GM19025 (cell line): ENCODE measurements at regions not wholly inside any gene's neighbourhood (a gene's known extent, or its start where the extent isn't known, plus 50 kb on each side); places are given as distances from the start of the nearest gene placed in this dataset.
"Not testable (repeated sequence)": the region's sequence is repeated elsewhere in the genome, so short reads cannot be mapped to it uniquely, and the experiment has no call there.

Experiments
- ATAC-seq: cut with Tn5 transposase; IDR thresholded peaks from one replicate; pipeline ENCODE4 v1.9.1; 2021; ENCODE audit warnings: mild to moderate bottlenecking, low read depth, moderate library complexity; ENCODE audit not compliant: unreplicated experiment

GRCh38 chr2:62337403-62337802 is 141.5 kb downstream of the B3GNT2 start:
- ATAC-seq: no peak

GRCh38 chr2:62335612-62336011 is 139.7 kb downstream of the B3GNT2 start:
- no peak for ATAC-seq

- ATAC-seq: peak; percentile 64
These were observed 138.6 kb downstream of the B3GNT2 start for GRCh38 chr2:62334440-62335058.

GRCh38 chr2:62334009-62334408 is 138.1 kb downstream of the B3GNT2 start:
- no peak for ATAC-seq

- ATAC-seq: no peak
These were observed 135.0 kb downstream of the B3GNT2 start for GRCh38 chr2:62330959-62331358.

- no peak for ATAC-seq
These were observed 133.9 kb downstream of the B3GNT2 start for GRCh38 chr2:62329797-62330196.

DNA sequence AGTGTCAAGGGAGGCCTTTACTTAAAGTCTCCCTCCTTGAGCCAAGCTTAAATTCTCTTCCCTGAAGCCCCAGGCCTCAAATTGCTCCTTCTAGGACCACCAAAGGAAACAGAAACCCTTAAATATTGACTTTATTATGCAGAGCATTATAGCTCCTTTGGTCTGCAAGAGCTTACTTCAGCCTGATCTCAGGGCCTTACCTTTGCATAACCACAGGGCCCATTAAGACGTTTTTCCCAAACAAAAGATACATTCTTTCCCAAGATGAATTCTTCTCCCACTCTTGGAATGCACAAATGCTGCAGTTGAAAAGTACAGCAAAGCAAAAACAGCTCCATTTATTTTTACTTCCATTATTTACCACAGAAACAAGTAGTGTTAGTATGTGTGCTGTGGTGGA is 130.8 kb downstream of the B3GNT2 start:
- no peak for ATAC-seq

DNA sequence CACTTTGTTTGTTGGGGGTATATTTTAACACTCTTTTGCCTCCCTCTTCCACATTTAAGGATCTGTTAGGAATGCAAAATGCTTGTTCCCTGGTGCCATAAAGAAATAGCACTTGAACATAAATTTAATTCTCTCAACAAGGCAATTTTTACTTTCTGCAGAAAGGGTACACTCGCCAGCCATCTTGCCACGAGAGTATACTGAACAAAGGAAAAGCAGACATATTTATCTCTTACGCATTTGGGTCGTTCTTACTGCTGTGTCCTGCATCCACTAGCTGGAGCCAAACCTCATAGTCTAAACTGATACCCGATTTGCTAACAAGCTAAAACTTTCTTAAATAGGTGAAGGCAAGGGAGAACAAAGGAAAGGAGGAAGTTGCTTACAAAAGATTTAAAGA is 129.5 kb downstream of the B3GNT2 start:
- no peak for ATAC-seq

DNA sequence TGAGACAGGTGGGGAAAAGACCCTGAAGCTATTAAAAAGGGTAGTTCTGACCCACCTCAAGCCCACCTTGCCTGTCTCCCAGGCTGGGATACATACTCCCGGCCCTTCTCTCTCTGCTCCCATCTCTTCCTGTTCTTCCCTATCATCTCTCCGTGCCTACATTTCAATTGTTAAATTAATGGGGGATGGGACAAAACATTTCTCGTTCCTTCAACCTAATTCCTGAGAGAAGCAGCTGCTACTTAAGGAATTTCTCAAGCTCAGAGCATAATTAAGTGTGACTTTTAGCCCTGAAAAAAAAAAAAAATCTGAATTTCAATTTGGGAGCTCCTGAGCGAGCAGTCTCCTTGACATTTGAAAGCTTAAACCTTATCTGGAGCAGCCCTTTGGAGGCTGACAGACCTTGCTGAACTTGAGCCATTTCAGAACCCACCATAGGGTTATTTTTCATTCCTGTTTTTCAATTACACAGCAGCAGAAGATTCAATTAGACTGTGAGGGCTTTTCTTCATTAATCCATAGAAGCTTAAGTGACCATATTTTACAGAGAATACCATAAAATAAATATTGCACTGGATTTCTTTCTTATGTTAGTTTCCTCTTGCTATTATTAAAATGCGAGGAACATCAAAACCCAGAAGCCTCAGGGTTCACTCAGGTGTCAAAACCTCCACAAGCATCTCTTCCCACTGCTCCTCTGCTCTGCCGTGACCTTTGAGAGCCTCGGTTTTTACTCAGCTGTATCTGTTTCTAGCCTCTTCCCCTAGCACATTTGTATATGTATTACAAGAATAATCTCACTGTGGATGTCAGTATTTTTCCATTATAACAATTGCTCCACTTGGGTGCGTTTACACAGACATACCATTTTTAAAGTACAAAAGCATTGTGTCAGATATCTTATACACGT is 125.7 kb downstream of the B3GNT2 start:
- no peak for ATAC-seq

DNA sequence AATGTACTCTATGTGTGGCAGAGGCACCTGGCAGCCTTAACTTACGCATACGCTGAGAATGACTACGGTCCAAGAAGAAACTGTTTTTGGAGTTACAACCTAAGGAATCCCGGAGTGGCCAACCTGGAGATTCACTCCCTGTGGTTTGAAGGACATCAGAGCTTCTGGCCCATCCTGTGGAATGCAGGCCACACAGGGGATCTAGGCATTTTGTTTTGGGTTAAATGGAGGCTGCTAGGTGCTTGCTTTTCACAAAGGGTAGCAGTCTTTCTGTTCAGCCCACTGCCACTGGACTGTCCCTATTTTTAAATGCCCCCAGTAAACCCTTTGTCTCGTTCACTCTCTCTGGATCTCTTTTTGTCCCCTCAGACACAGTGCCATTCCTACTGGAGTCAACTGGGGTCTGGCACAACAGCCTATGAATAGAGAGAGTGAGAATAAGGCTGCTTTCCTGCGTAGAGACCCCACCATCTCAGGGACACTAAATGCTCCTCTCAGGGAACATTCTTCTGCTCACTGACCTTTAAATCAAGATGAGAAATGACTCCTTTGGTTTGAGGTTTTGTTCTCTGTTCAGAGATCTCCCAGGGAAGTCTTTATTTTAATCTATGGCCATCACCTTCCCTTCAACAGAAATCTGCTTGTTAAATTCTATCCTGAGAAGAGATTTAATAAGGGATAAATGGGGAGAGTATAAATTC is 124.9 kb downstream of the B3GNT2 start:
- no peak for ATAC-seq

GRCh38 chr2:62320137-62320536 is 124.2 kb downstream of the B3GNT2 start:
- not testable (repeated sequence) for ATAC-seq

GRCh38 chr2:62319070-62319469 is 123.2 kb downstream of the B3GNT2 start:
- ATAC-seq: no peak

GRCh38 chr2:62315476-62315875 is 119.6 kb downstream of the B3GNT2 start:
- no peak for ATAC-seq

DNA sequence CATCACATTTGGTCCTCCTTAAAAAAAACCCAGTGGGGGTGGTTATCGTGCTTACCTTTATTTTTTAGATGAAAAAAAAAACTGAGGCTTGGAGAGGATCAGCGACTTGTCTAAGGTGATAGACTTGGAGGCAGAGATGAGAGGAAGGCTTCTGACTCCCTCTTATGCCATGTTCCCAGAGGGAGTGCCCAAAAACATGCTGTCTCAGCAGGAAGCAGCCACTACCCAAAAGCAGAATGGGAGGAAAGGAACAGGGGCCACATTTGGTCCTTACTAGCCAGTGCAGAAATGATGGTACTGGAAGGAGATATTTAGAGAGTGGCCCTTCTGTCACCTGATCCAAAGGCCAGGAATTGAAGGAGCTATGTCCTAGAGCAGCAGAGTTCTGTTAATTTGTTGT is 118.4 kb downstream of the B3GNT2 start:
- no peak for ATAC-seq

- ATAC-seq: peak; percentile 61
These were observed 117.7 kb downstream of the B3GNT2 start for GRCh38 chr2:62313449-62314227.

DNA sequence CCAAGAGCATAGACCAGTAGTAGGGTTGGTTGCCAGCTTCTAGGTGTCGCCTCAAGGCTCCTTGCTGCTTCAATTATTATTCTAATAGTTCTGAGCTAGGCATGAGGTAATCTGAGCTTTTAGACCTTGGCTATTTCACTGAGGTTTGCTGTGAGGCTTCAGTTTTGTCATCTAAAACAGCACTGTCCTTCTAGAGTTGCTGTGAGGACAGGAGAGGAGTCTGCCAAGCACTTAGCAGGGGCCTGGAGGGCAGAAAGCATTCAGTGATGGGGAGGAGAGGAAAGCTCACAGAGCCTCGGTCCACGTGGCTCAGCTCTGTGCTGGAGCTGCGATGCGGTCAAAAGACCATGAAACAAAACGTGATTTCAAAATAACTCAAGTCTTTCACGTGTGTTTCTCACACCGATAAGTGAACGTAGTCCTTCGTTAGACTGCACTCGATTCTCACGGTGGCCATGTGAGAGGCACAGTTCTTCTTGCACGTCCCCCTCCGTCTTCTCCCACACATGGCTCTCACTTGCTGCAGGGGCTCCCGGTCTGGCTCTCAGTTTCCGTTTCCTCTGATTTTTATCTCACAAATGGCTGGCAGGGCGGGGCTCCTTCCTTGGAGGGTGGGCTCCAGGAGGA is 113.7 kb downstream of the B3GNT2 start:
- peak; percentile 40 for ATAC-seq

GRCh38 chr2:62309081-62309464 is 113.2 kb downstream of the B3GNT2 start:
- no peak for ATAC-seq

GRCh38 chr2:62307469-62308389 is 111.8 kb downstream of the B3GNT2 start:
- ATAC-seq: no peak
